ENCODE measurements at regions not wholly inside any gene's neighbourhood (a gene's known extent, or its start where the extent isn't known, plus 50 kb on each side); places are given as distances from the start of the nearest gene placed in this dataset.

DNA sequence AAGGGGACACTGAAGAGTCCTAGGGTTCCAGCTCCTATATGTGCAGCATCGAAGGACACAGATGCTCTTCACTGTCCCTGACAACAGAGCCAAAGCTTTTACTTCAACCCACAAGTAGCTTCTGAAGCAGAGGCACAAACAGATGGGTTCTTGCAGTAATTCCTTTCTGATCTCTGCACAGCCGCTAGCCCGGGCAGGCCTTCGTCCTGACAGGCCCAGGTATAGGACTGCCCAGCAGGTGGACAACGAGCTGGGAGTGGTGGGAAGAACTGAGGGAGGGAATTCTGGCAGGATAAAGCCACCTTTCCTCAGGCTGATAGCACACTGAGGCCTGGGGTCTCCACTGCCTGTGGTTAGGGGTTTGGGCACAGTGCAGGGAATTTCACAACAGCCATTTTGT is 94.8 kb downstream of the RHOB start:
- Mint-ChIP-seq H3K4me1 (ENCODE audit: low read depth) (no peaks in the 10 kb centered on the region), H3K27me3 (no peaks in the 10 kb centered on the region), H3K36me3 (ENCODE audit: low read depth) (no peaks in the 10 kb centered on the region), H3K27ac (no peak overlapping the region), H3K9me3 (no peaks in the 10 kb centered on the region), H3K4me3 (no peak overlapping the region)

GRCh38 chr2:20542269-20542668 is 95.4 kb downstream of the RHOB start:
- Mint-ChIP-seq H3K4me3 (no peak overlapping the region), H3K9me3 (no peaks in the 10 kb centered on the region), H3K27me3 (no peaks in the 10 kb centered on the region), H3K36me3 (ENCODE audit: low read depth) (no peaks in the 10 kb centered on the region), H3K4me1 (ENCODE audit: low read depth) (no peaks in the 10 kb centered on the region), H3K27ac (no peak overlapping the region)

- Mint-ChIP-seq H3K36me3 (ENCODE audit: low read depth) (no peaks in the 10 kb centered on the region), H3K9me3 (no peaks in the 10 kb centered on the region), H3K4me1 (ENCODE audit: low read depth) (no peaks in the 10 kb centered on the region), H3K27ac (no peak overlapping the region), H3K4me3 (no peak overlapping the region), H3K27me3 (no peaks in the 10 kb centered on the region)
Measured at GRCh38 chr2:20542746-20543468, 96.0 kb downstream of the RHOB start.

DNA sequence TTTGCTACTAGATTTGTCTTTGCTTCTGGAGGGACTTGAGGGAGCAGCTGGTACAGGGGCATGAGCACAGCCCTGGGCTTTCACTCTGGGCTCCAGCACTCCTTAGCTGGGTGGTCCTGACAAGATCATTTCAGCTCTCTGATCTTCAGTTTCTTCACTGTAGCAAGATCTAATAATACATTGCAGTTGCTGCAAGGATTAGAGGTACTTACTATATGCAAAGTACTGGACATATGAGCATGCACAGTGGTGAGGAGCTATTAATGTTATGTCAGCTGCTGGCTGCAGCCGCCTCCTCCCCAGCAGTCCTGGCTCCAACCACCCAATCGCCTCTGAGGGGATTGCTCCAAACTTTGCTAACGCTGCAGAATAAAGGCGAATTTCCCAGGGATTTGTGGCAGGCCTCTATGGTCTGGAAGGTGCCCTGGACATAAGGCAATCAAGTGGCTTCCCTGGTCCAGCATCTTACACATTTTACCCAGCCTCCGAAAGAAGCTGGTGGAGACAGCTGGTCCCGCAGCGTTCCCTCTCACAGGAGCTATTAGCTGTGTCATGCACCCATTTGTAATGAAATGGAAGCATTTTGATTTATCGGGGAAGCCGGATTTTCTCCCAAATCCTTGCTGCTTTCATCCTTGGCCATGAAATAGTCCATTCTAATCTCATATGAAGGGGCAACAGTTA is 96.7 kb downstream of the RHOB start:
- Mint-ChIP-seq H3K27me3 (no peaks in the 10 kb centered on the region), H3K4me3 (no peak overlapping the region), H3K27ac (no peak overlapping the region), H3K9me3 (no peaks in the 10 kb centered on the region), H3K4me1 (ENCODE audit: low read depth) (no peaks in the 10 kb centered on the region), H3K36me3 (ENCODE audit: low read depth) (no peaks in the 10 kb centered on the region)

DNA sequence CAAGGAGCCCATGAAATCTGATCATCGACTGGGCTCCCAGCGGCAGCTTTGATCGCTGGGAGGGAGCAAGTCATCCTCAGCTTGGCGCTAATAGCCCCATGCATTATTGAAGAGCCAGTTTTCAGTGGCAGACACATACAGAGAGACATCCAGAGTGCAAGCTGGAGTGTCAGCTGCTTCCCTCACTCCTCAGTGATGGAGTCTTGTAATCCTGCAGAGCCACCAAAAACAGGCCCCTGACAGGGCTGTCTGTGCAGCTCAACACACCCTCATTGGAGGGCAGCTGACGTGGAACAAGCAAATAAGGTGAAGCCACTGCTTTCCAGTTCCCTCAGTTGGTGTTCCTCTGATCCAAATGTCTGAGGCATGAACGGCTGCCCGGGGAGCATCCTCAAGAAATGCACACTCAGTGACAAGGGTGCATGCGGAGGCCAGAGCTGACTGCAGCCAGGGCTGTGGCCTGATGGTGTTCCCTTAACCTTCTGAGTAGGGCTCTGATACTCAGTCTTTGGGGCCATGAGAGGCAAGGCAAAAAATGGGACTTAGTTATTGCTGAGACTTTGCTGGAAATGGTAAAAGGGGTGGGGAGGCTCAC is 97.4 kb downstream of the RHOB start:
- no peaks in the 10 kb centered on the region for H3K36me3 Mint-ChIP-seq (ENCODE audit: low read depth)
- H3K4me3 Mint-ChIP-seq: no peak overlapping the region
- no peaks in the 10 kb centered on the region for H3K27me3 Mint-ChIP-seq
- H3K4me1 Mint-ChIP-seq (ENCODE audit: low read depth): no peaks in the 10 kb centered on the region
- no peaks in the 10 kb centered on the region for H3K9me3 Mint-ChIP-seq
- H3K27ac Mint-ChIP-seq: no peak overlapping the region

DNA sequence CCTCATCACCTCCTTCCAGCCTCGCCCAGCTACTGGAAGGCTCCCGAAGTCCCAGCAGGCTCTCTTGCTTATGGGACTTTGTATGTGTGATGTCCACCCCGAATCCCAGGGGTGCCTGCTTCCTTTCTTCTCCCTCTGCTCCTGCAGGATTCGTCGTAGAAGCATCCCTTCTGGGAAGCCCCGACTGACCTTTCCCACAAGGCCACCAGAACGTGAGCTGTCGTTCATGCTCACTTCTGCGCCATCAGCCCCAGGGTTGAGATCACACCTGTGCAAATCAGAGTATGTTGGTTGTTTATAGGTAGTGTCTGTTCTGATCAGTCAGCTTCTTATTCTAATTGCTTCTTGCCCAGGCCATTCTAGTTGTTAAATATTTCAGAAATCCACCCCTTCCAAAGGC is 101.8 kb downstream of the HS1BP3 start:
- H3K4me1 Mint-ChIP-seq (ENCODE audit: low read depth): no peaks in the 10 kb centered on the region
- H3K36me3 Mint-ChIP-seq (ENCODE audit: low read depth): no peaks in the 10 kb centered on the region
- no peak overlapping the region for H3K27ac Mint-ChIP-seq
- H3K27me3 Mint-ChIP-seq: no peaks in the 10 kb centered on the region
- no peak overlapping the region for H3K4me3 Mint-ChIP-seq
- H3K9me3 Mint-ChIP-seq: no peaks in the 10 kb centered on the region

DNA sequence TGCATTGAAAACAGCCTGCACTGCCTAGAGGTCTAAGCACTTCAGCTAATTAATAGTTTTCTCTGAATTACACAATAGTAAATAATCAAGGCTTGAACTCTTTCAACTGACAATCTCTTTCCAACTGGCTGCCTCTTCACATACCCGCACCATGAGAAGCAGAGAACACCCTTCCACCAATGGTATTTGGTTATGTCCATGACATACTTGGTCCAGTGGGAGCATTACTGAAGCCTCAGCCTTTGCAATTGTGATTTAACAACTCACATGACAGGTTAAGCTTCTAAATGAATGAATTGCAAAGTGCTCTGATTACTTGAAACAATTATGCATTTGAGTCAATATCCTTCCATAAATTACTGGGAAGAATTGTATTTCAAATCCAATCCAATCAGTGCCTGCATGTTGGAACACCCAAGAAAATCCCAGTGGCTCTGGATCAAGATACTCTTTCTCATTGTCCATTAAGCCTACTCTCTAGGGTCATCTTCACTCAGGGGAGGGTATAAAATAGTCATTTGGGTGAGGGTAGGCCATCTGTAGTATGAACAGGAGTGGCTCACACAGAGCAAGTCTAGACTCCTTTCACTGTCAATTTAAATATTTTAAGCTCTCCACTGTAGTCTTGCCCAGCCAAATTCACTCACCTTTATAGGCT is 101.1 kb downstream of the HS1BP3 start:
- no peaks in the 10 kb centered on the region for H3K27me3 Mint-ChIP-seq
- H3K36me3 Mint-ChIP-seq (ENCODE audit: low read depth): no peaks in the 10 kb centered on the region
- no peak overlapping the region for H3K27ac Mint-ChIP-seq
- no peak overlapping the region for H3K4me3 Mint-ChIP-seq
- H3K4me1 Mint-ChIP-seq (ENCODE audit: low read depth): no peaks in the 10 kb centered on the region
- H3K9me3 Mint-ChIP-seq: no peaks in the 10 kb centered on the region

DNA sequence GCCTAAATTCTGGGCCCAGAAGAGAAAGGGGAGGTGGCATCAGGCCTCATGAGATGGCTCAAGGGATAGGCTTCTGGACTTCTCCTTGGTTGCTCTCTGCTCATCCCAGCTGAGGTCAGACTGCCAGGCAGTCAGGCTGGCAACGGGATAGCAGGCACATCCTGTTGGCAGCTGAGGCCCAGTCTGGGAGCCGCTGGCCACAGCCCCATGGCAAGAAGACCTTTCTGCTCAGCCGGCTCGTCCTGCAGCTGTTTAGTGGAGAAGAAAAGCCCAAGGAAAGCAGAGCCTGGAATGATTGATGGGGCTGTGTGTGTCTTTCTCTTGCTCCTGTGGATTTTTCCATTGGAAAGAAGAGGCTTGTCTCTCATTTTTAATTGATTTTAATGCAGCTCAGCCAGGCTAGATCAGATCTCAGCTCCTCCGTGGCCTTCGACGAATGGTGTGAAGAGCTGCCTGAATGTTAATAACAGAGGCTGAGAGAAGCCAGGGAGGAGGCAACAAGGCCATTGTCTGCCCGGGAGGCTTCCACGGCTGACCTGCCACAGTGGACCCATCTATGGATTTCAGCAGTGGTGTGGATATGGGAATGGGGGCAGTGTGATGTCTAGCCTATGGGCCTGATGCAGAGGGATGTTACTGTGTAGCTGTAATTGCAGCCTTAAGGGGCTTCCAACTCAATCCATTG is 99.5 kb downstream of the HS1BP3 start:
- H3K36me3 Mint-ChIP-seq (ENCODE audit: low read depth): no peaks in the 10 kb centered on the region
- no peak overlapping the region for H3K4me3 Mint-ChIP-seq
- H3K27me3 Mint-ChIP-seq: no peaks in the 10 kb centered on the region
- H3K4me1 Mint-ChIP-seq (ENCODE audit: low read depth): no peaks in the 10 kb centered on the region
- no peaks in the 10 kb centered on the region for H3K9me3 Mint-ChIP-seq
- no peak overlapping the region for H3K27ac Mint-ChIP-seq

DNA sequence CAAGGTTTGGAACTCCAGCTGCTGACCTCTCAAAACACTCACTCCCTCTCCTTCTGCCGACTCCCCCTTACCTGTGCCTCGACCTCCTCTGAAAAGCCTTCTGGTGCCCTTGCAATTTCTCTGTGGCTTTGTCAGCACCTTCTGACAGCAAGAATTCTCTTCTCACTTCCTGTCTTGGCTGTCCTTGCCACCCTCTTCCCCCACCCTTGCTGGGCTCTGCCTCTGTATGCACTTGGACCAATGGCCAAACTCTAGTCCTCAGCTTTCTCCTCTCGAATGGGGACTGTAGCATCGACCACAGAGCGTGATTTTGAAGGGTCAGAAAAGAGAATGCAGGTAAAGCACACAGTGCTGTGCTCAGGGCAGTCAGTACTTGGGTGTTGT is 99.0 kb downstream of the HS1BP3 start:
- Mint-ChIP-seq H3K36me3 (ENCODE audit: low read depth) (no peaks in the 10 kb centered on the region), H3K4me1 (ENCODE audit: low read depth) (no peaks in the 10 kb centered on the region), H3K4me3 (no peak overlapping the region), H3K27me3 (no peaks in the 10 kb centered on the region), H3K9me3 (no peaks in the 10 kb centered on the region), H3K27ac (no peak overlapping the region)

- no peaks in the 10 kb centered on the region for H3K9me3 Mint-ChIP-seq
- peaks cover 3% of the 10 kb centered on the region for H3K27me3 Mint-ChIP-seq
- H3K4me1 Mint-ChIP-seq (ENCODE audit: low read depth): no peaks in the 10 kb centered on the region
- no peak overlapping the region for H3K4me3 Mint-ChIP-seq
- no peak overlapping the region for H3K27ac Mint-ChIP-seq
- H3K36me3 Mint-ChIP-seq (ENCODE audit: low read depth): no peaks in the 10 kb centered on the region
Measured at GRCh38 chr2:20552847-20553246, 98.1 kb downstream of the HS1BP3 start.

- Mint-ChIP-seq H3K4me3 (no peak overlapping the region), H3K27me3 (peaks cover 3% of the 10 kb centered on the region), H3K4me1 (ENCODE audit: low read depth) (no peaks in the 10 kb centered on the region), H3K27ac (no peak overlapping the region), H3K36me3 (ENCODE audit: low read depth) (no peaks in the 10 kb centered on the region), H3K9me3 (no peaks in the 10 kb centered on the region)
Measured at GRCh38 chr2:20553580-20553979, 97.3 kb downstream of the HS1BP3 start.

GRCh38 chr2:20555954-20556353 is 94.9 kb downstream of the HS1BP3 start:
- Mint-ChIP-seq H3K9me3 (no peaks in the 10 kb centered on the region), H3K4me1 (ENCODE audit: low read depth) (no peaks in the 10 kb centered on the region), H3K27ac (no peak overlapping the region), H3K36me3 (ENCODE audit: low read depth) (no peaks in the 10 kb centered on the region), H3K4me3 (no peak overlapping the region), H3K27me3 (peaks cover 3% of the 10 kb centered on the region)

DNA sequence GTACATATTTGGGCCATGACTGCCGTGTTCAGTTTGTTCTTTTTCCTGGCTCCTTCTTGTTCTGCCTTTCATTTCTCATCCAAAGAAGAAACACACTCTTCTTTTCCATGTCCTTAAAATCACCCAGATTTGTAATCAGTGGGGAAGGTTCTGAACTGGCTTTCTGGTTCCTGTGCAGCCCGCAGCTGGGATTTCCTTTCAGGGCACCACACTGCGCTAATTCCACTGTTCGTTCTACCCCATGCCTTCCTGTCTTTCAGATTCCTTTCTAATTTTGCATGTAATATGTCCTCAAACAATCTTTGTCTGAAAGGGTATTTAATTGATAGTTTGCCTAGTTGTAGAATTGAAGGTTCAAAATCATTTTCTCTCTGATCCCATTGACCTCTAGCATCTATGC is 94.1 kb downstream of the HS1BP3 start:
- Mint-ChIP-seq H3K27ac (no peak overlapping the region), H3K9me3 (no peaks in the 10 kb centered on the region), H3K27me3 (peaks cover 3% of the 10 kb centered on the region), H3K4me3 (no peak overlapping the region), H3K4me1 (ENCODE audit: low read depth) (no peaks in the 10 kb centered on the region), H3K36me3 (ENCODE audit: low read depth) (no peaks in the 10 kb centered on the region)

GRCh38 chr2:20557226-20557625 is 93.7 kb downstream of the HS1BP3 start:
- no peaks in the 10 kb centered on the region for H3K36me3 Mint-ChIP-seq (ENCODE audit: low read depth)
- no peak overlapping the region for H3K4me3 Mint-ChIP-seq
- H3K4me1 Mint-ChIP-seq (ENCODE audit: low read depth): peaks cover 4% of the 10 kb centered on the region
- H3K27ac Mint-ChIP-seq: no peak overlapping the region
- H3K27me3 Mint-ChIP-seq: peaks cover 3% of the 10 kb centered on the region
- H3K9me3 Mint-ChIP-seq: no peaks in the 10 kb centered on the region

DNA sequence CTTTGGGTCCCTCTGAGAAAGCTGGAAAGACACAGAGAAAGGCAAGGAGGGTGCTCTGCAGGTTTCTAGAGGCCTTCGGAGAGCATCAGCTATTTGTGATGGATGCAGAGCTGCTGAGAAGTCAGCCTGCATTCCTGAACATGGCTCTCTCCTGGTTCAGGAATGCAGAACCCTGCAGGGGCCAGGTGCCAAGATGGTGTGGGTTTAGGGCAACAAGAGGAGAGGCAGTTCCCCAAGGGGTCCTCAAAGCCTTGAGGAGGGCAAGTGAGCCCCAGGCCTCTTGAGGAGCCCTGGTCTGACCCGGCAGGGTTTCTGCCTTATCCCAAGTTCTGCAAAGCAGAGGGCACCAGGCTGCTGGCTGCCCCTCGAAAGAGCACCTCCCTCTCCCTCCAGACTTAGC is 93.3 kb downstream of the HS1BP3 start:
- Mint-ChIP-seq H3K27ac (no peak overlapping the region), H3K4me3 (no peak overlapping the region), H3K4me1 (ENCODE audit: low read depth) (peaks cover 4% of the 10 kb centered on the region), H3K36me3 (ENCODE audit: low read depth) (no peaks in the 10 kb centered on the region), H3K9me3 (no peaks in the 10 kb centered on the region), H3K27me3 (peaks cover 3% of the 10 kb centered on the region)

Measured in stimulated activated naive CD8-positive, alpha-beta T cell treated with anti-CD3 and anti-CD28 coated beads, Interleukin-15, Interleukin-2, amounts not matched to agents 100 ng/mL and 50 ng/mL, for 24 hours (primary cell).